Erythroblast (primary cell): ENCODE measurements at regions not wholly inside any gene's neighbourhood (a gene's known extent, or its start where the extent isn't known, plus 50 kb on each side); places are given as distances from the start of the nearest gene placed in this dataset.

Source experiments
- DNase-seq, 2 experiments: peaks; one replicate each; lab custom pipeline; 2025; lab: John Stamatoyannopoulos, UW
- GATA1 ChIP-seq: IDR thresholded peaks from 2 replicates; pipeline ENCODE4 v1.6.1; 2011; ENCODE audit warnings: low read depth, mild to moderate bottlenecking, control low read depth, low read length, moderate library complexity
- POLR2A ChIP-seq: IDR thresholded peaks from 2 replicates; pipeline ENCODE4 v1.6.1; 2011; ENCODE audit warnings: mild to moderate bottlenecking, low read length

- TF ChIP-seq POLR2A, result no peak
- no peak for TF ChIP-seq GATA1
- DNase-seq, result no peak
These were observed 64.4 kb upstream of the COL21A1 start for GRCh38 chr6:56311533-56312448.

DNA sequence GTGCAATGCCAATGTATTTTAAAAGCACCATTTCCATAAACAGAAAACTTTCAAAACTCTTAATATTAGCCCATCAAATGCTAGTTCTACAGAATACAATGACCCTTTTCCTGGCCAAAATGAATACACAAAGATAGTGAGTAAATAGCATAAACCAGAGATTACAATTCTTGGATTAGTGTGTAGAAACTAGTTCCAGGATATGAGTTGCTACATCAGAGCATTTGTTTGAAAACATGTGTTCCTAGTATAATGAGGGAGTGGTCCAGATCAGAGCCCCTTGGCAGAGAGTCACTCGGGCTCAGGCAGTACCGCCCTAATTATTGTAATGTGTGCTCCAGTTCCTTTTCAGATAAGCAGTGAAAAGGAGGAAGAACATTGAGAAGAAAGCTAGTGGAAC is 63.7 kb upstream of the COL21A1 start:
- TF ChIP-seq POLR2A, result no peak
- no peak for TF ChIP-seq GATA1
- DNase-seq, result no peak

DNA sequence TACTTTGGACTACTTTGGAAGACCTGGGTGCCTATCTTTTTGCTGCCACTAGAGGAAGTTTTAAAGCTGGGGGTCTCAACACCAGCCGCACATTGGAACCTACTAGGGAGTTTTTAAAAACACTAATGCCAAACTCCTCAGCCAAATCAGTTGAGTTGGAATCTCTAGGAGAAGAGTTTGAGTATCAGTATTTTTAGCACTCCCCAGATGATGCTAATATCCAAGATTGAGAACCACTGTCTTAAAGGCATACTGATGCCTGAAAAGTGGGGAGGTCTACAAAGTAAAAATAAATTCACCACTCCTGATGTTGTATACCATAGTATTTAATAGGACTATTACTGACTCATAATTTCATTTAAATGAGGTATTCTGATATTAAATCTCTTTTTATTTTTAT is 62.9 kb upstream of the COL21A1 start:
- no peak for DNase-seq
- TF ChIP-seq POLR2A (no peak), GATA1 (no peak)

DNA sequence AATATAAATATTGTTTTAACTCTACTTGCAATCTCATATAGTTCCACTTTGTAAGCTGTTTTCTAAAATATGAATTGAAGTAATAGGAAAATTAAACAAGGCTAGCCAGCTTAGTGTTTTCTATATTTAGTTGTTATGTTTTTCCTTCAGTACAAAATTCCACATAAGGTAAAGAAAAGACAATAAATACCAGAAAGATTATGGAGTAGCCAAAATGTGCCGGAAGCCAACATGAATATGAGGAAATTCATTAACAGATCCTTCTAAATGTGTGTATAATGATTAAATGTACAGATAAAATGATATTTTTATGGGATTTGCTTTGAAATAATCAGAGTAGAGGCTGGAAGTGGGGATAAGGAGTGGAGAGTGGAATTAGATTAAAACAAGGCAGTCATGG is 52.5 kb upstream of the COL21A1 start:
- no peak for DNase-seq

GRCh38 chr6:56297022-56297989 is 49.9 kb upstream of the COL21A1 start:
- TF ChIP-seq POLR2A (no peak), GATA1 (no peak)
- DNase-seq, result no peak

More for the DNA sequence above, 52.5 kb upstream of the COL21A1 start:
- TF ChIP-seq GATA1 (no peak), POLR2A (no peak)
